A673 (cell line): ENCODE measurements at regions not wholly inside any gene's neighbourhood (a gene's known extent, or its start where the extent isn't known, plus 50 kb on each side); places are given as distances from the start of the nearest gene placed in this dataset.

Experiments
- BruUV-seq: library from RNA; stranded (reverse); fragments of 400-500 nt; replicated peaks from 2 replicates; lab custom pipeline; 2021; lab: Mats Ljungman, UMichigan
- CTCF ChIA-PET: fragments of 300-600 bp; sonication (Branson Sonifier 250); formaldehyde crosslinking; loops from one replicate; lab custom pipeline; 2022; ENCODE audit warnings: antibody characterized with exemption; lab: Charles Lee
- POLR2A ChIA-PET: fragments of 300-600 bp; sonication (Branson Sonifier 250); formaldehyde crosslinking; loops from one replicate; lab custom pipeline; 2022; ENCODE audit warnings: antibody characterized with exemption; ENCODE audit not compliant: low non-redundant PET; lab: Charles Lee
- DNase-seq: peaks from one replicate; pipeline ENCODE4 v3.0.0-alpha.2; 2015; ENCODE audit warnings: low spot score
- H3K27ac ChIP-seq: fragments of 200-600 bp; sonication (generic); 2 replicates; pipeline ENCODE4 v1.5.1; 2016; ENCODE audit warnings: mixed run types, low read depth, mild to moderate bottlenecking, mixed read lengths, antibody characterized with exemption, low read length; ENCODE audit not compliant: poor library complexity, severe bottlenecking
- H3K27me3 ChIP-seq: fragments of 200-600 bp; sonication (generic); replicated peaks from 2 replicates; pipeline ENCODE4 v1.6.1; 2017; ENCODE audit warnings: mixed run types, low read depth, mild to moderate bottlenecking, mixed read lengths, antibody characterized with exemption, low read length; ENCODE audit not compliant: insufficient read depth, poor library complexity
- H3K36me3 ChIP-seq: fragments of 200-600 bp; sonication (generic); 2 replicates; pipeline ENCODE4 v1.6.1; 2016; ENCODE audit warnings: mixed run types, mild to moderate bottlenecking, mixed read lengths, antibody characterized with exemption, low read length; ENCODE audit not compliant: insufficient read depth, poor library complexity, severe bottlenecking
- H3K4me1 ChIP-seq: fragments of 200-600 bp; sonication (generic); 2 replicates; pipeline ENCODE4 v1.6.1; 2017; ENCODE audit warnings: mixed run types, mild to moderate bottlenecking, mixed read lengths, antibody characterized with exemption, low read length; ENCODE audit not compliant: insufficient read depth, poor library complexity, severe bottlenecking
- H3K4me3 ChIP-seq: fragments of 200-600 bp; sonication (generic); 2 replicates; pipeline ENCODE4 v1.5.1; 2016; ENCODE audit warnings: low read depth, mixed run types, mild to moderate bottlenecking, mixed read lengths, low read length; ENCODE audit not compliant: poor library complexity, severe bottlenecking
- H3K9me3 ChIP-seq: fragments of 200-600 bp; sonication (generic); 2 replicates; pipeline ENCODE4 v1.6.1; 2016; ENCODE audit warnings: mixed run types, low read depth, mild to moderate bottlenecking, mixed read lengths, antibody characterized with exemption, low read length; ENCODE audit not compliant: poor library complexity, severe bottlenecking
- CTCF ChIP-seq: fragments of 300-800, 200-600 bp; sonication (generic); conservative IDR thresholded peaks from 2 replicates; pipeline ENCODE4 v1.5.1; 2017; ENCODE audit warnings: low read depth, mild to moderate bottlenecking, antibody characterized with exemption, low read length, moderate library complexity, mixed read lengths
- EZH2 ChIP-seq: fragments of 200-600 bp; sonication (generic); IDR thresholded peaks from 2 replicates; pipeline ENCODE4 v1.6.1; 2017; ENCODE audit warnings: borderline replicate concordance, low read depth, mild to moderate bottlenecking, mixed read lengths, antibody characterized with exemption, low read length; ENCODE audit not compliant: poor library complexity, severe bottlenecking
- intact Hi-C: fragments of 100-400 bp; cut with micrococcal nuclease; formaldehyde crosslinking; loops from one replicate; pipeline ENCODE4 v1.10.0; 2022; ENCODE audit not compliant: unreplicated experiment

- H3K36me3 ChIP-seq, result no peaks in the 10 kb centered on the region
- CTCF ChIA-PET, result no interaction called here
- POLR2A ChIA-PET, result no interaction called here
- BruUV-seq, result no TSS peak
- no peaks in the 10 kb centered on the region for H3K4me1 ChIP-seq
- H3K27me3 ChIP-seq, result no peaks in the 10 kb centered on the region
- no peaks in the 10 kb centered on the region for H3K9me3 ChIP-seq
- H3K27ac ChIP-seq, result no peak overlapping the region
- TF ChIP-seq CTCF, result no peak
- TF ChIP-seq EZH2, result no peak
- H3K4me3 ChIP-seq, result no peak overlapping the region
- no peak for DNase-seq
- intact Hi-C loops, result no loop called here
These were observed 508.0 kb downstream of the BCL11A start for GRCh38 chr2:60045456-60045855.

GRCh38 chr2:60044484-60044883 is 509.0 kb downstream of the BCL11A start:
- Histone ChIP-seq H3K36me3 (no peaks in the 10 kb centered on the region), H3K4me1 (no peaks in the 10 kb centered on the region), H3K27ac (no peak overlapping the region), H3K4me3 (no peak overlapping the region), H3K27me3 (no peaks in the 10 kb centered on the region), H3K9me3 (no peaks in the 10 kb centered on the region)
- ChIA-PET POLR2A (no interaction called here), CTCF (no interaction called here)
- BruUV-seq, result no TSS peak
- intact Hi-C loops, result no loop called here
- TF ChIP-seq EZH2, result no peak
- no peak for TF ChIP-seq CTCF
- DNase-seq, result no peak

DNA sequence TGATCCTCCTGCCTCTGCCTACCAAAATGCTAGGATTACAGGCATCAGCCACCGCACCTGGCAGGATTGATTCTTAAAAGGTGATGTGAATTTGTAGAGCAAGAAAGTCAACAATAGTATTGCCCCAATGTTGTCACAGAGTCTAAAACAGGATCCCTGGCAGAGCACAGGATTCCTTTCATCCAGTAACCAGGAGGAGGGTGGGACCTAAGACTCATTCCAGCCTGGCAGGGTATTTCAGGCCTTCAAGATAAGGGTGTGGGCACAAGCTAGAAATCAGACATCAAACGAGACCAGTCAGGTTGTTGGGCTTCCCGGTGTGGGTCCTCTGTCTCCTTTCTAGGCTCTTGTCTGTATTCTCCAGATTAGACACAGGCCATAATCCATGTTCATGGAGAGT is 511.4 kb downstream of the BCL11A start:
- CTCF ChIA-PET, result no interaction called here

More for the DNA sequence above, 511.4 kb downstream of the BCL11A start:
- TF ChIP-seq CTCF (no peak), EZH2 (no peak)
- H3K27me3 ChIP-seq, result no peaks in the 10 kb centered on the region
- H3K9me3 ChIP-seq, result no peaks in the 10 kb centered on the region
- H3K27ac ChIP-seq, result no peak overlapping the region
- intact Hi-C loops, result no loop called here
- POLR2A ChIA-PET, result no interaction called here
- no peaks in the 10 kb centered on the region for H3K4me1 ChIP-seq
- H3K36me3 ChIP-seq, result no peaks in the 10 kb centered on the region
- DNase-seq, result no peak
- BruUV-seq, result no TSS peak
- H3K4me3 ChIP-seq, result no peak overlapping the region
